Erythroblast (primary cell): ENCODE measurements at regions not wholly inside any gene's neighbourhood (a gene's known extent, or its start where the extent isn't known, plus 50 kb on each side); places are given as distances from the start of the nearest gene placed in this dataset.

Source experiments
- GATA1 ChIP-seq: IDR thresholded peaks from 2 replicates; pipeline ENCODE4 v1.6.1; 2011; ENCODE audit warnings: low read depth, mild to moderate bottlenecking, control low read depth, low read length, moderate library complexity
- POLR2A ChIP-seq: IDR thresholded peaks from 2 replicates; pipeline ENCODE4 v1.6.1; 2011; ENCODE audit warnings: mild to moderate bottlenecking, low read length

DNA sequence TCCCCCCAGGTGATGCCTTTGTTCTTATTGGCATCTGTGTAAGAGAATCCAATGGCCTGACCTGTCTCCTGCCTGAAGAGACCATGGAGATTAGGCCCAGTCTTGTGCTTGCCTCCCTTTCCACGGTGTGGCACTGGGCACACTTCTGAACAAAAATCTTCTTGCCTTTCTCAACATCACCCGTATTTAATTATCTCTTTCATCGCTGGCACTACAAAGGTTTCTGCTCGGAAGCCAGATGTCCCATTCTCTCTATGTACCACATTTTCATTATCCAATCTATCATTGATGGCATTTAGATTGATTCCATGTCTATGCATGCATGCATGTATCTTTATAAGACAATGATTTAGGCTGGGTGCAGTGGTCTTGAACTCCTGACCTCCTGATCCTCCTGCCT is 74.3 kb downstream of the SLC25A15 start:
- TF ChIP-seq POLR2A (no peak), GATA1 (no peak)
